ENCODE measurements at regions not wholly inside any gene's neighbourhood (a gene's known extent, or its start where the extent isn't known, plus 50 kb on each side); places are given as distances from the start of the nearest gene placed in this dataset.

DNA sequence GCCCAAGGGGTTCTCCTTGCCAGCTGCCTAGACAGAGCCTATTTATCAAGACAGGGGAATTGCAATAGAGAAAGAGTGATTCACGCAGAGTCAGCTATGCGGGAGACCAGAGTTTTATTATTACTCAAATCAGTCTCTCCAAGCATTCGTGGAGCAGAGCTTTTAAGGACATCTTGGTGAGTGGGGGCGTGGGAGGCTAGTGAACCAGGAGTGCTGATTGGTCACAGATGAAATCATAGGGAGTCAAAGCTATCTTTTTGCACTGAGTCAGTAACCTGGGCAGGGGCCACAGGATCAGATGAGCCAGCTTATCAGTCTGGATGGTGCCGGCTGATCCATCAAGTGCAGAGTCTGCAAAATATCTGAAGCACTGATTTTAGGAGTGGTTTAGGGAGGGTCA is 64.8 kb upstream of the MRPS6 start (continued):
- TF ChIP-seq MYC (IDR thresholded peaks at IDR 0.05; ENCODE audit: borderline replicate concordance, low read length) (no peak), CEBPB (IDR thresholded peaks at IDR 0.05) (no peak), NR3C1 (IDR thresholded peaks at IDR 0.05) (no peak), EP300 (IDR thresholded peaks at IDR 0.05) (no peak), FOSL2 (IDR thresholded peaks at IDR 0.05) (no peak), FOSL2 (CRISPR knock-in tag; IDR thresholded peaks at IDR 0.05) (no peak), SREBF2 (IDR thresholded peaks at IDR 0.05) (no peak)

DNA sequence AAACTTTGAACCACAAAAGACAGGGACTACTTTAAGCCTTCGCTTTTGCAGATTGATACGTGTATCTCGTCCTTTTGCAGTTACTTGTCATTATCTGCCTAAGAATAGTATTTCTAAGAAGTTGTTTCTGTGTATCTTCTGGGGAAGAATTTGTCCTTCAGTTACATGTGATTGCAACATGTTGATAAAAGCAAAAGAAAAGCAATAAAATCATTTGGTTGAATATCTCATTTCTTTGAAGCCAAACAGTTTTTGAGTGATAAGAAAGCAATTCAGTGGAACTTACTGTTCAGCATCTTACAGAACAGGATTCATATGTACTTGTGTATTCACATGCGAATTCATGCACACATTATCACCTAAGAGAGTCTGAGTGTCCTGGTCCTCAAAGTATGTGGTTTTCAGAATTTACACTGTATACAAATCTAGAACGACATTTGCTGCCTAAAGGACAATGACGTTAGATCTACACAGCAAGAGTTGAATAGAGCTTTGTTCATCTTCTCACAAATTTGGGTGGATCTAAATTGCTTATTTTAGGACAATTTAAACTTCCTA is 66.7 kb upstream of the MRPS6 start:
- 33% methylated on average over 6 of the region's 6 CpGs for WGBS (ENCODE audit: missing lambda C conversion rate)
- Histone ChIP-seq H3K9me3 (no peaks in the 10 kb centered on the region), H3K4me2 (no peak overlapping the region), H3K4me1 (no peaks in the 10 kb centered on the region), H3K27ac (no peak overlapping the region), H3K4me3 (no peak overlapping the region)
- FAIRE-seq (no peak), DNase-seq (ENCODE audit: low read depth in 1 of 2, low spot score in 1 of 2) (no peak), ATAC-seq (no peak)
- ChIA-PET POLR2A (no interaction called here), CTCF (no interaction called here)
- TF ChIP-seq, protein P1, sequence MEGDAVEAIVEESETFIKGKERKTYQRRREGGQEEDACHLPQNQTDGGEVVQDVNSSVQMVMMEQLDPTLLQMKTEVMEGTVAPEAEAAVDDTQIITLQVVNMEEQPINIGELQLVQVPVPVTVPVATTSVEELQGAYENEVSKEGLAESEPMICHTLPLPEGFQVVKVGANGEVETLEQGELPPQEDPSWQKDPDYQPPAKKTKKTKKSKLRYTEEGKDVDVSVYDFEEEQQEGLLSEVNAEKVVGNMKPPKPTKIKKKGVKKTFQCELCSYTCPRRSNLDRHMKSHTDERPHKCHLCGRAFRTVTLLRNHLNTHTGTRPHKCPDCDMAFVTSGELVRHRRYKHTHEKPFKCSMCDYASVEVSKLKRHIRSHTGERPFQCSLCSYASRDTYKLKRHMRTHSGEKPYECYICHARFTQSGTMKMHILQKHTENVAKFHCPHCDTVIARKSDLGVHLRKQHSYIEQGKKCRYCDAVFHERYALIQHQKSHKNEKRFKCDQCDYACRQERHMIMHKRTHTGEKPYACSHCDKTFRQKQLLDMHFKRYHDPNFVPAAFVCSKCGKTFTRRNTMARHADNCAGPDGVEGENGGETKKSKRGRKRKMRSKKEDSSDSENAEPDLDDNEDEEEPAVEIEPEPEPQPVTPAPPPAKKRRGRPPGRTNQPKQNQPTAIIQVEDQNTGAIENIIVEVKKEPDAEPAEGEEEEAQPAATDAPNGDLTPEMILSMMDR (IDR thresholded peaks at IDR 0.05), result no peak
- no peak for TF ChIP-seq EP300 (IDR thresholded peaks at IDR 0.05)
- TF ChIP-seq HOXA7 (CRISPR knock-in tag; IDR thresholded peaks at IDR 0.05), result no peak
- TF ChIP-seq RCOR1 (IDR thresholded peaks at IDR 0.05; ENCODE audit: low read depth, low read length), result no peak
- no peak for TF ChIP-seq NPAS2 (CRISPR knock-in tag; IDR thresholded peaks at IDR 0.05; ENCODE audit: borderline replicate concordance)
- TF ChIP-seq, protein P2, sequence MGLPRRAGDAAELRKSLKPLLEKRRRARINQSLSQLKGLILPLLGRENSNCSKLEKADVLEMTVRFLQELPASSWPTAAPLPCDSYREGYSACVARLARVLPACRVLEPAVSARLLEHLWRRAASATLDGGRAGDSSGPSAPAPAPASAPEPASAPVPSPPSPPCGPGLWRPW (IDR thresholded peaks at IDR 0.05), result no peak
- TF ChIP-seq, protein P3, sequence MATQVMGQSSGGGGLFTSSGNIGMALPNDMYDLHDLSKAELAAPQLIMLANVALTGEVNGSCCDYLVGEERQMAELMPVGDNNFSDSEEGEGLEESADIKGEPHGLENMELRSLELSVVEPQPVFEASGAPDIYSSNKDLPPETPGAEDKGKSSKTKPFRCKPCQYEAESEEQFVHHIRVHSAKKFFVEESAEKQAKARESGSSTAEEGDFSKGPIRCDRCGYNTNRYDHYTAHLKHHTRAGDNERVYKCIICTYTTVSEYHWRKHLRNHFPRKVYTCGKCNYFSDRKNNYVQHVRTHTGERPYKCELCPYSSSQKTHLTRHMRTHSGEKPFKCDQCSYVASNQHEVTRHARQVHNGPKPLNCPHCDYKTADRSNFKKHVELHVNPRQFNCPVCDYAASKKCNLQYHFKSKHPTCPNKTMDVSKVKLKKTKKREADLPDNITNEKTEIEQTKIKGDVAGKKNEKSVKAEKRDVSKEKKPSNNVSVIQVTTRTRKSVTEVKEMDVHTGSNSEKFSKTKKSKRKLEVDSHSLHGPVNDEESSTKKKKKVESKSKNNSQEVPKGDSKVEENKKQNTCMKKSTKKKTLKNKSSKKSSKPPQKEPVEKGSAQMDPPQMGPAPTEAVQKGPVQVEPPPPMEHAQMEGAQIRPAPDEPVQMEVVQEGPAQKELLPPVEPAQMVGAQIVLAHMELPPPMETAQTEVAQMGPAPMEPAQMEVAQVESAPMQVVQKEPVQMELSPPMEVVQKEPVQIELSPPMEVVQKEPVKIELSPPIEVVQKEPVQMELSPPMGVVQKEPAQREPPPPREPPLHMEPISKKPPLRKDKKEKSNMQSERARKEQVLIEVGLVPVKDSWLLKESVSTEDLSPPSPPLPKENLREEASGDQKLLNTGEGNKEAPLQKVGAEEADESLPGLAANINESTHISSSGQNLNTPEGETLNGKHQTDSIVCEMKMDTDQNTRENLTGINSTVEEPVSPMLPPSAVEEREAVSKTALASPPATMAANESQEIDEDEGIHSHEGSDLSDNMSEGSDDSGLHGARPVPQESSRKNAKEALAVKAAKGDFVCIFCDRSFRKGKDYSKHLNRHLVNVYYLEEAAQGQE (IDR thresholded peaks at IDR 0.05), result no peak
- no peak for TF ChIP-seq HOXB13 (CRISPR knock-in tag; IDR thresholded peaks at IDR 0.05; ENCODE audit: low read depth)
- TF ChIP-seq KDM5A (IDR thresholded peaks at IDR 0.05), result no peak
- TF ChIP-seq MAZ (IDR thresholded peaks at IDR 0.05; ENCODE audit: borderline replicate concordance, low read depth, low read length), result no peak
- no peak for TF ChIP-seq FOXS1 (CRISPR knock-in tag; IDR thresholded peaks at IDR 0.05)
- TF ChIP-seq, protein P4, sequence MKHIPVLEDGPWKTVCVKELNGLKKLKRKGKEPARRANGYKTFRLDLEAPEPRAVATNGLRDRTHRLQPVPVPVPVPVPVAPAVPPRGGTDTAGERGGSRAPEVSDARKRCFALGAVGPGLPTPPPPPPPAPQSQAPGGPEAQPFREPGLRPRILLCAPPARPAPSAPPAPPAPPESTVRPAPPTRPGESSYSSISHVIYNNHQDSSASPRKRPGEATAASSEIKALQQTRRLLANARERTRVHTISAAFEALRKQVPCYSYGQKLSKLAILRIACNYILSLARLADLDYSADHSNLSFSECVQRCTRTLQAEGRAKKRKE (CRISPR knock-in tag; IDR thresholded peaks at IDR 0.05; ENCODE audit: low read depth), result no peak
- TF ChIP-seq MAFK (IDR thresholded peaks at IDR 0.05; ENCODE audit: partially characterized antibody), result no peak
- no peak for TF ChIP-seq ESRRA (IDR thresholded peaks at IDR 0.05; ENCODE audit: borderline replicate concordance, low read length)
- TF ChIP-seq SMC3 (IDR thresholded peaks at IDR 0.05), result no peak
- no peak for TF ChIP-seq PHF8 (IDR thresholded peaks at IDR 0.05; ENCODE audit: borderline replicate concordance, low read depth)
- TF ChIP-seq EHMT2 (IDR thresholded peaks at IDR 0.05; ENCODE audit: low read depth), result no peak
- TF ChIP-seq, protein P5, sequence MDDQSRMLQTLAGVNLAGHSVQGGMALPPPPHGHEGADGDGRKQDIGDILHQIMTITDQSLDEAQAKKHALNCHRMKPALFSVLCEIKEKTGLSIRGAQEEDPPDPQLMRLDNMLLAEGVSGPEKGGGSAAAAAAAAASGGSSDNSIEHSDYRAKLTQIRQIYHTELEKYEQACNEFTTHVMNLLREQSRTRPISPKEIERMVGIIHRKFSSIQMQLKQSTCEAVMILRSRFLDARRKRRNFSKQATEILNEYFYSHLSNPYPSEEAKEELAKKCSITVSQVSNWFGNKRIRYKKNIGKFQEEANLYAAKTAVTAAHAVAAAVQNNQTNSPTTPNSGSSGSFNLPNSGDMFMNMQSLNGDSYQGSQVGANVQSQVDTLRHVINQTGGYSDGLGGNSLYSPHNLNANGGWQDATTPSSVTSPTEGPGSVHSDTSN (IDR thresholded peaks at IDR 0.05), result no peak
- no peak for TF ChIP-seq GATA3 (IDR thresholded peaks at IDR 0.05; ENCODE audit: borderline replicate concordance)
